Uterus (tissue), 2 donors: ENCODE measurements at regions not wholly inside any gene's neighbourhood (a gene's known extent, or its start where the extent isn't known, plus 50 kb on each side); places are given as distances from the start of the nearest gene placed in this dataset.

Source experiments
- CTCF ChIP-seq, 4 experiments: fragments of 200-600 bp in 2 of 4; fragments of 450-650 bp in 2 of 4; sonication (generic) in 2 of 4; IDR thresholded peaks; one replicate each; pipeline ENCODE4 v1.5.1; 2016 to 2019; ENCODE audit warnings: antibody characterized with exemption in 4 of 4, mild to moderate bottlenecking in 2 of 4, moderate library complexity in 1 of 4
- POLR2A ChIP-seq, 2 donors: fragments of 450-650 bp; IDR thresholded peaks; one replicate each; pipeline ENCODE4 v1.6.1; 2016; ENCODE audit warnings: antibody characterized with exemption in 2 of 2, mild to moderate bottlenecking in 1 of 2, moderate library complexity in 1 of 2

GRCh38 chr9:80359941-80360881, 788.4 kb downstream of the TLE4 start:
- no peak for TF ChIP-seq CTCF (IDR thresholded peaks at IDR 0.05)
- TF ChIP-seq POLR2A (IDR thresholded peaks at IDR 0.05) = no peak
